Retinal pigment epithelial cell (primary cell): ENCODE measurements at regions not wholly inside any gene's neighbourhood (a gene's known extent, or its start where the extent isn't known, plus 50 kb on each side); places are given as distances from the start of the nearest gene placed in this dataset.

ENCODE experiments used
- DNase-seq: peaks from one replicate; pipeline ENCODE4 v3.0.0-alpha.2; 2010; ENCODE audit warnings: low read depth
- H3K4me3 ChIP-seq: 2 replicates; pipeline ENCODE4 v1.5.1; 2011; ENCODE audit warnings: mild to moderate bottlenecking, low read length, control low read depth, moderate library complexity
- TF ChIP-seq, protein P1 (sequence below): conservative IDR thresholded peaks from 2 replicates; pipeline ENCODE4 v1.5.1; 2011; ENCODE audit warnings: low read depth, low read length, control low read depth, inconsistent platforms

DNA sequence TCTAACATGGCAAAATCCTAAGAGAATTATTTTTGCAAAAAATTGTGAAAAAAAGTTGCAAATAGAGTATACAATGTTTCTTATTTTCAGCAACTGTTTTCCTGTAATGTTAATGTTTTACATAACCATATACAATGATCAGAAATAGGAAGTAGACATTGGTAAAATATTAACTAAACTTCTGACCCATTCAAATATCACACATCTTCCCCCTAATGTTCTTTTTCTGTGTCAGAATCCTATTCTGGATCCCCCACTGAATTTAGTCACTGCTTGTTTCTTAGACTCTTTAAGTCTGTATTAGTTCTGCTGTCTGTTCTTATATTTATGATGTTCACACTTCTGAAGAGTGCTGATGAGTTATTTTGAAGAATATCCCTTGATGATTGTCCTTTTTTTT is 62.0 kb downstream of the HFE start:
- no peak overlapping the region for H3K4me3 ChIP-seq
- TF ChIP-seq, protein P1, sequence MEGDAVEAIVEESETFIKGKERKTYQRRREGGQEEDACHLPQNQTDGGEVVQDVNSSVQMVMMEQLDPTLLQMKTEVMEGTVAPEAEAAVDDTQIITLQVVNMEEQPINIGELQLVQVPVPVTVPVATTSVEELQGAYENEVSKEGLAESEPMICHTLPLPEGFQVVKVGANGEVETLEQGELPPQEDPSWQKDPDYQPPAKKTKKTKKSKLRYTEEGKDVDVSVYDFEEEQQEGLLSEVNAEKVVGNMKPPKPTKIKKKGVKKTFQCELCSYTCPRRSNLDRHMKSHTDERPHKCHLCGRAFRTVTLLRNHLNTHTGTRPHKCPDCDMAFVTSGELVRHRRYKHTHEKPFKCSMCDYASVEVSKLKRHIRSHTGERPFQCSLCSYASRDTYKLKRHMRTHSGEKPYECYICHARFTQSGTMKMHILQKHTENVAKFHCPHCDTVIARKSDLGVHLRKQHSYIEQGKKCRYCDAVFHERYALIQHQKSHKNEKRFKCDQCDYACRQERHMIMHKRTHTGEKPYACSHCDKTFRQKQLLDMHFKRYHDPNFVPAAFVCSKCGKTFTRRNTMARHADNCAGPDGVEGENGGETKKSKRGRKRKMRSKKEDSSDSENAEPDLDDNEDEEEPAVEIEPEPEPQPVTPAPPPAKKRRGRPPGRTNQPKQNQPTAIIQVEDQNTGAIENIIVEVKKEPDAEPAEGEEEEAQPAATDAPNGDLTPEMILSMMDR = no peak
- DNase-seq = no peak

DNA sequence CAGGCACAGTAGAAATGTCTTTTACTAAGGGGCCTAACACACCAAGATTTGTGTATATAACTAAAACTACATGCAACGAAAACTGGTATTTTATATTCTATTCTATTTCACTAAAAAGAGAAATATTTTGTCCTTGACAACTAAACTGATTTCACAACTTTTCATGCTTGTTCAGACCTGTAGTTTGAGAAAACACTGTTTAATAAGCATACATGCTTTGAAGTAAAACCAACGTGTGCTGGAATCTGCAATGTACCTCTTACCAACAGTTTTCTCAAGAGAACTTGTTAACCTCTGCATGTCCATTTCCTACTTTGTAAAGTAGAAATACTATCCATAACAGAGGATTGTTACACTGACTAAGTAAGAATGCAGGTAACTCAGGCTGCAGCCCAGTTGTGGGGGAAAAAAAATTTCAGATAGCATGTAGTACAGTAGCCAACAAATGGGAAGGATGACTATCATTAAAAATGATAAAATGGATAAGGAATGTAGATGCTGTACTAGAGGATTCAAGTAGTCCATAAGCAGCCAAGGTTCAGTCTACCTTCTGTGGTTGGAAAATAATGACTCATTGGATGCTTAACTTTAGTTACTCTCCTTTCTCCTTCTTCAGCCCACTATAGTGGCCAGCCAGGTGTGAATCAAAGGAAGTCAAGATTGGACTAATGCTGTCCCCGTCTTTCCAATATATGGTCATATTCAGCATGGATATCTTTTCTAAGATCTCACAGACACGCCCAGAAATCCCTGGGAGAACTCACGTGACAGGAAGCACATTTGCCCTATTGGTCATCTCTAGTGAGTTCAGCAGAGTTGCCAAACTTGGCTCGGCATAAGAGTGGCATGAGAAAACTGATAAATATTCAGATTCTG is 65.2 kb downstream of the HFE start:
- H3K4me3 ChIP-seq = no peak overlapping the region
- DNase-seq = no peak
- TF ChIP-seq, protein P1 = no peak

DNA sequence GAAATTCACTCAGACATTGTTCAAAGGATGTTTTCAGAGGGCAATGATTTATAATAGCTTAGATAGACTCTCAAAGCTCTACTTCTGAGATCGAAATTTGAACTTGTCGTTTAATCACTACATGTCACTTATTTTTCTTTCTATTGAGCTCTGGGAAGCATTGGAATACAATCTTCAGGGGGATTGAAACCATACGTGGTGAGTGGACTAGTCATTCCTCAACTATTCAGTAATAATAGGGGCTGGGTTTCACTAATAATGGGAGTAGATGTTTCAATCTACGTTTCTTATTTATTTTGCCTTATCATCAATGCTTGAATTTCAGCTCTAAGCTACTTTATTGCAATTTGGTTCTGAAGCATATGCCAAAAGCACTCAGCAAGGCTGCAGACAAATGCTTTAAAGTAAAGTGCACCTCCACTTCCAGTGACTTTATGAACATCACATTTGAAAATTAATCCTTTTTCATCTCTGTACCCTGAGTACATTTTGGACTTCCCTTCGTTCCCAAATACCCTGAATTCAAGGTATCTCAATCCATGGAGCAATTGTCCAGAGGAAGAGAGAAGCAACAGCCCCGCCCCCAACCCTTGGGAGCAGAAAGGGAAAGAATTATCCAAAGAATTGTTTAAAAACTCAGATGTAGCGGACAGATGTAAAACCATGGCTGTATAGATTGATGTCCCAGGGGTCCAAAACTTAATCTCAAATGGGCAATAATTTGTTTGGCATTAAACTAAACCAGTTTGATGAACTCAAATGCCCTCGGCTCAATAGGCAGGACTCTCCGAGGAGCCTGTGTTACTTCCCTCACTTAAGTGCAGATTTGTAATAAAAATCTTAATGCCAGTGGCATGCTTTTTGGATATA is 68.1 kb downstream of the HFE start:
- DNase-seq = no peak
- TF ChIP-seq, protein P1 = no peak
- H3K4me3 ChIP-seq = peak overlapping the region; percentile 82

DNA sequence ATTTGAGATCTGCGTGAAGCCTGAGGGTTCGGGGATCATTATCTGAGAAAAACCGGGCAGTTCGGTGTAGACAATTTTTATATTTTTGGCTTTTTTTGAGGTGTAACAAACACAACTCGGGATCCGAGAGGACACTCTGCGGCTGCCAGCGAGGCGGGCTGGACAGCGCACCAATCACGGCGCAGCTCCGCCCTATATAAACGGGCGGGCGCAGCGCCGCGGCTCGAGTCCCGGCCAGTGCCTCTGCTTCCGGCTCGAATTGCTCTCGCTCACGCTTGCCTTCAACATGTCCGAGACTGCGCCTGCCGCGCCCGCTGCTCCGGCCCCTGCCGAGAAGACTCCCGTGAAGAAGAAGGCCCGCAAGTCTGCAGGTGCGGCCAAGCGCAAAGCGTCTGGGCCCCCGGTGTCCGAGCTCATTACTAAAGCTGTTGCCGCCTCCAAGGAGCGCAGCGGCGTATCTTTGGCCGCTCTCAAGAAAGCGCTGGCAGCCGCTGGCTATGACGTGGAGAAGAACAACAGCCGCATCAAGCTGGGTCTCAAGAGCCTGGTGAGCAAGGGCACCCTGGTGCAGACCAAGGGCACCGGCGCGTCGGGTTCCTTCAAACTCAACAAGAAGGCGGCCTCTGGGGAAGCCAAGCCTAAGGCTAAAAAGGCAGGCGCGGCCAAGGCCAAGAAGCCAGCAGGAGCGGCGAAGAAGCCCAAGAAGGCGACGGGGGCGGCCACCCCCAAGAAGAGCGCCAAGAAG is 69.0 kb downstream of the HFE start:
- DNase-seq = peak; percentile 58
- TF ChIP-seq, protein P1 = no peak

DNA sequence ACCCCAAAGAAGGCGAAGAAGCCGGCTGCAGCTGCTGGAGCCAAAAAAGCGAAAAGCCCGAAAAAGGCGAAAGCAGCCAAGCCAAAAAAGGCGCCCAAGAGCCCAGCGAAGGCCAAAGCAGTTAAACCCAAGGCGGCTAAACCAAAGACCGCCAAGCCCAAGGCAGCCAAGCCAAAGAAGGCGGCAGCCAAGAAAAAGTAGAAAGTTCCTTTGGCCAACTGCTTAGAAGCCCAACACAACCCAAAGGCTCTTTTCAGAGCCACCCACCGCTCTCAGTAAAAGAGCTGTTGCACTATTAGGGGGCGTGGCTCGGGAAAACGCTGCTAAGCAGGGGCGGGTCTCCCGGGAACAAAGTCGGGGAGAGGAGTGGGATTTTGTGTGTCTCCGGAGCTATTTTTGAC is 69.6 kb downstream of the HFE start:
- DNase-seq = no peak
- H3K4me3 ChIP-seq = peak overlapping the region; percentile 82
- TF ChIP-seq, protein P1 = no peak

More for the DNA sequence above, 69.0 kb downstream of the HFE start:
- peak overlapping the region; percentile 82 for H3K4me3 ChIP-seq

DNA sequence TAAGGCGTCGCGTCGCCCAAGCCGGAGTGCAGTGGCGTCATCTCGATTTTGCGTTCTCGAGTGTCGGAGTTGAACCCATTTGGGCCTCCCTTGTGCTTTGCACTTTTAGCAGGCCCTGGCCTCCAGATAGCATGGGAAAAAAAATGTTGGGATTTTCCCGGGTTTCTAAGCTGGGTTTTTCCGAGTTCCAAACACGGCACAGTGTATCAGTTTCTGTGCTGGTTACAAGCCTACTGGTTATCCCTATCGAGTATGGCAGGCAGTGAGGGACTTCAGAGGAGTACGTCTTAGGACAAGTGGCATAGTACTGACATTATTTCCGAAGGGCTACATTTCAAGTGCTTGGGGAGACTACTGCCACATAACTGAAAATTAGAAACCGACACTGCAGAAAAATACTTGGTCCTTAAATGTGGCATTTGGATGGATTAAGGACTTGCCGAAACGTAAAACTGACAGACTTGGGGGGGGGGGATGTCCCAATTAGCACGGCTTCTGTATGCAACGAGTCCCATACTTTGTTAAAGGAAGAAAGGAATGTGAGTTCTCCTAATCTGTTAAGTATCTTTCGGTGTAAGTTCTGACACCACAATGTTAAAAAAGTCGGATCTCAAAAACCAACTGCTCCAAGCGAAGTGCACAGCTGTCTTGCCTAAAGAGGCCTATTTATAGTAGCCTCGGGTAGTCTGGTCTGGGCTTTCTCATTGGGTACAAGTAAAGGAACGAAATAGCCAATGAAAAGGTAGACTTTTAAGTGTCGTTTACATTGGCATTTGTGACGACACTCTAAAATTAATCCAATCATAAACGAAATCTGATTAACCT is 70.2 kb downstream of the HFE start:
- DNase-seq = peak; percentile 97

More for the DNA sequence above, 70.2 kb downstream of the HFE start:
- TF ChIP-seq, protein P1 = no peak
- H3K4me3 ChIP-seq = peak overlapping the region; percentile 83
